Smooth muscle cell (in vitro differentiated cells): ENCODE measurements at regions not wholly inside any gene's neighbourhood (a gene's known extent, or its start where the extent isn't known, plus 50 kb on each side); places are given as distances from the start of the nearest gene placed in this dataset.
"Not testable (repeated sequence)": the region's sequence is repeated elsewhere in the genome, so short reads cannot be mapped to it uniquely, and the experiment has no call there.

Experiments used
- DNase-seq: peaks from one replicate; lab custom pipeline; 2025; ENCODE audit not compliant: unreplicated experiment; lab: John Stamatoyannopoulos, UW
- H2AFZ ChIP-seq: fragments of 200-600 bp; sonication (generic); 2 replicates; pipeline ENCODE4 v1.6.0; 2016; ENCODE audit warnings: antibody characterized with exemption, low read depth, mild to moderate bottlenecking
- H3F3A ChIP-seq: fragments of 200-600 bp; sonication (generic); 2 replicates; pipeline ENCODE4 v1.6.0; 2017; ENCODE audit warnings: antibody characterized with exemption, low read depth
- H3K27ac ChIP-seq: fragments of 200-600 bp; sonication (generic); 2 replicates; pipeline ENCODE4 v1.5.1; 2016; ENCODE audit warnings: low read depth, mild to moderate bottlenecking
- H3K27me3 ChIP-seq: fragments of 200-600 bp; sonication (generic); 2 replicates; pipeline ENCODE4 v1.6.1; 2016; ENCODE audit warnings: low read depth, mild to moderate bottlenecking
- H3K36me3 ChIP-seq: fragments of 200-600 bp; sonication (generic); 2 replicates; pipeline ENCODE4 v1.5.1; 2016; ENCODE audit warnings: low read depth
- H3K4me1 ChIP-seq: fragments of 200-600 bp; sonication (generic); 2 replicates; pipeline ENCODE4 v1.5.1; 2016; ENCODE audit warnings: low read depth
- H3K4me2 ChIP-seq: fragments of 200-600 bp; sonication (generic); 2 replicates; pipeline ENCODE4 v1.6.0; 2016; ENCODE audit warnings: mild to moderate bottlenecking
- H3K4me3 ChIP-seq: fragments of 200-600 bp; sonication (generic); 2 replicates; pipeline ENCODE4 v1.5.1; 2016; ENCODE audit warnings: mild to moderate bottlenecking
- H3K79me2 ChIP-seq: fragments of 200-600 bp; sonication (generic); 2 replicates; pipeline ENCODE4 v1.6.0; 2016; ENCODE audit warnings: low read depth, mild to moderate bottlenecking
- H3K9ac ChIP-seq: fragments of 200-600 bp; sonication (generic); 2 replicates; pipeline ENCODE4 v1.6.0; 2016; ENCODE audit warnings: low read depth
- H3K9me3 ChIP-seq: fragments of 200-600 bp; sonication (generic); replicated peaks from 2 replicates; pipeline ENCODE4 v1.5.1; 2016; ENCODE audit warnings: low read depth
- H4K20me1 ChIP-seq: fragments of 200-600 bp; sonication (generic); 2 replicates; pipeline ENCODE4 v1.6.0; 2016; ENCODE audit warnings: low read depth
- WGBS: methylation state at CpG from one replicate; pipeline ENCODE4 v1.1.7; 2016; ENCODE audit warnings: low lambda C conversion rate; 5-methylcytosine and 5-hydroxymethylcytosine counted together
- TF ChIP-seq, protein P1 (sequence below): fragments of 200-600 bp; sonication (generic); IDR thresholded peaks from 2 replicates; pipeline ENCODE4 v1.5.1; 2017; ENCODE audit warnings: borderline replicate concordance, mild to moderate bottlenecking, antibody characterized with exemption; ENCODE audit not compliant: insufficient read depth, poor library complexity, severe bottlenecking

DNA sequence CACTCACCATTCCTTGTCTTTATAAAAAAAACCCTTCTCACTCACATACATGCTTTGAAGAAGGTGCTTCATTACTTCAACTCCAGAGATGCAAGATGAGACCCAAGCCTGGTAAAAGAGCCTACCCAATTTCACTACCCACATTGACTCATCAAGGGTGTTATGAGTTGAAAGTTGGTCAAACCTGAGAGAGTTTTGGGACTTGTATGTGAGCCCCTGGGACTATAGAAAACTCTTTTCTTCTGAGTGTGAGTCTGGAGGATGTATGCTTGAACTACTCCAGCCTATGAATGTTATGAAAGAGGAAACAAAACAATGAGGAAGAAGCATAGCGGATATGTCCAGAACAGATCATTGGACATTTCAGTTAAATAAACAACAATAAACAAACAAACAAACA is 106.5 kb upstream of the SATB1 start:
- H3K9me3 ChIP-seq, result no peaks in the 10 kb centered on the region
- no peak overlapping the region for H3K4me3 ChIP-seq
- TF ChIP-seq, protein P1, sequence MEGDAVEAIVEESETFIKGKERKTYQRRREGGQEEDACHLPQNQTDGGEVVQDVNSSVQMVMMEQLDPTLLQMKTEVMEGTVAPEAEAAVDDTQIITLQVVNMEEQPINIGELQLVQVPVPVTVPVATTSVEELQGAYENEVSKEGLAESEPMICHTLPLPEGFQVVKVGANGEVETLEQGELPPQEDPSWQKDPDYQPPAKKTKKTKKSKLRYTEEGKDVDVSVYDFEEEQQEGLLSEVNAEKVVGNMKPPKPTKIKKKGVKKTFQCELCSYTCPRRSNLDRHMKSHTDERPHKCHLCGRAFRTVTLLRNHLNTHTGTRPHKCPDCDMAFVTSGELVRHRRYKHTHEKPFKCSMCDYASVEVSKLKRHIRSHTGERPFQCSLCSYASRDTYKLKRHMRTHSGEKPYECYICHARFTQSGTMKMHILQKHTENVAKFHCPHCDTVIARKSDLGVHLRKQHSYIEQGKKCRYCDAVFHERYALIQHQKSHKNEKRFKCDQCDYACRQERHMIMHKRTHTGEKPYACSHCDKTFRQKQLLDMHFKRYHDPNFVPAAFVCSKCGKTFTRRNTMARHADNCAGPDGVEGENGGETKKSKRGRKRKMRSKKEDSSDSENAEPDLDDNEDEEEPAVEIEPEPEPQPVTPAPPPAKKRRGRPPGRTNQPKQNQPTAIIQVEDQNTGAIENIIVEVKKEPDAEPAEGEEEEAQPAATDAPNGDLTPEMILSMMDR, result no peak
- no peaks in the 10 kb centered on the region for H3F3A ChIP-seq
- H3K4me2 ChIP-seq, result no peak overlapping the region
- WGBS, result 100% methylated on average over 1 of the region's 1 CpG
- H2AFZ ChIP-seq, result no peak overlapping the region
- no peak overlapping the region for H3K9ac ChIP-seq
- no peaks in the 10 kb centered on the region for H3K4me1 ChIP-seq
- H3K79me2 ChIP-seq, result no peaks in the 10 kb centered on the region
- no peaks in the 10 kb centered on the region for H3K36me3 ChIP-seq
- no peaks in the 10 kb centered on the region for H3K27me3 ChIP-seq
- H3K27ac ChIP-seq, result no peak overlapping the region
- H4K20me1 ChIP-seq, result no peaks in the 10 kb centered on the region
- DNase-seq, result no peak

DNA sequence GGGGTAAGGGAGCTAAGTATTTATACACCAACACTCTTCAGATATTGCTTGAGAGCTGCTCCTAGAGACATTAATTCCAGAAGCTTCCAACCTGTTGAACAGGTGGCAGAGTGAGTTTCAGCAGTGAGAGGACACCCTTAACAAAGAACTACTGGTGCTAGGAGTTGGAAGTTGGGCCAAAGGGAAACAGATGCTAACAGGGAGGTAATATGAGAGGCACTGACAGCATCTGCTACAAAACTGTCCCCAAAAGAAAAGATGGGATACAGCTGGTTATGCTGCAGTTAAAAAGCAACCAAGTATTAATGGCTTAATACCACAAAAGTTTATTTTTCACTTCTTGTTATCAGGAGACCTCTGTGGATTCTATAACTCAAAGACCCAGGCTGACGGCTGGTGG is 104.5 kb upstream of the SATB1 start:
- Histone ChIP-seq H3K4me3 (no peak overlapping the region), H3K36me3 (no peaks in the 10 kb centered on the region), H3K4me1 (no peaks in the 10 kb centered on the region), H3K27me3 (no peaks in the 10 kb centered on the region), H3K27ac (no peak overlapping the region), H3K4me2 (no peak overlapping the region), H2AFZ (no peak overlapping the region), H3K9ac (no peak overlapping the region), H3K79me2 (no peaks in the 10 kb centered on the region), H4K20me1 (no peaks in the 10 kb centered on the region), H3K9me3 (no peaks in the 10 kb centered on the region), H3F3A (no peaks in the 10 kb centered on the region)
- TF ChIP-seq, protein P1, result no peak
- DNase-seq, result no peak
- WGBS, result 96% methylated on average over 1 of the region's 1 CpG

DNA sequence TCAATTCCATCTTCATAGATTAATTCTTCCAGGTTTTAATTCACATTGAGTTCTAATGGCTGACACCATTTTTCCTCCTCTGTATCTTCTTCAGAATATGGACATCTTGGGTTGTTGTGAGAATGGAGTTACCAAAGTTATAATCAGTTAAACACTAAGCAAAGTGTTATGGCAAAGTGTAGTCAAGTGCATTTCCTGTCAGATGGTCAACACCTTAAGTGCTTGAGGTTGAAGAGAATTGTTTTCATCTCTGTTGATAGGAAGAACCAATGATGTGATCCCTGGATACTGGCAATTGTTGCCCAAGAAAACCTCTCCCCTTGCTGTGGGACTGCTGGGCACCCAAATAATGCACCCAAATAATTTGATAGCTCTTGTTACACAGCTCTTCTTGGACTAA is 102.6 kb upstream of the SATB1 start:
- H2AFZ ChIP-seq, result no peak overlapping the region
- H3K9ac ChIP-seq, result no peak overlapping the region
- no peak overlapping the region for H3K4me3 ChIP-seq
- DNase-seq, result no peak
- no peaks in the 10 kb centered on the region for H3K79me2 ChIP-seq
- no peaks in the 10 kb centered on the region for H4K20me1 ChIP-seq
- H3K9me3 ChIP-seq, result no peaks in the 10 kb centered on the region
- H3K27me3 ChIP-seq, result no peaks in the 10 kb centered on the region
- H3K4me1 ChIP-seq, result no peaks in the 10 kb centered on the region
- H3K27ac ChIP-seq, result no peak overlapping the region
- H3F3A ChIP-seq, result no peaks in the 10 kb centered on the region
- H3K36me3 ChIP-seq, result no peaks in the 10 kb centered on the region
- no peak overlapping the region for H3K4me2 ChIP-seq
- TF ChIP-seq, protein P1, result no peak

GRCh38 chr3:18526667-18527066 is 101.5 kb upstream of the SATB1 start:
- no peaks in the 10 kb centered on the region for H3K36me3 ChIP-seq
- no peak overlapping the region for H3K27ac ChIP-seq
- no peaks in the 10 kb centered on the region for H3K79me2 ChIP-seq
- no peaks in the 10 kb centered on the region for H3F3A ChIP-seq
- no peak overlapping the region for H3K4me3 ChIP-seq
- no peak overlapping the region for H2AFZ ChIP-seq
- H3K9ac ChIP-seq, result no peak overlapping the region
- H3K9me3 ChIP-seq, result no peaks in the 10 kb centered on the region
- no peaks in the 10 kb centered on the region for H4K20me1 ChIP-seq
- TF ChIP-seq, protein P1, result no peak
- no peak overlapping the region for H3K4me2 ChIP-seq
- no peaks in the 10 kb centered on the region for H3K27me3 ChIP-seq
- DNase-seq, result no peak
- H3K4me1 ChIP-seq, result no peaks in the 10 kb centered on the region

GRCh38 chr3:18516170-18516569 is 91.0 kb upstream of the SATB1 start:
- H4K20me1 ChIP-seq, result not testable (repeated sequence)

More at GRCh38 chr3:18516170-18516569, 91.0 kb upstream of the SATB1 start:
- H3K4me3 ChIP-seq, H3K4me2 ChIP-seq, H3K79me2 ChIP-seq, H3K4me1 ChIP-seq, DNase-seq, H3K27me3 ChIP-seq, H2AFZ ChIP-seq, H3K27ac ChIP-seq, H3F3A ChIP-seq, H3K9me3 ChIP-seq, H3K36me3 ChIP-seq, H3K9ac ChIP-seq: not testable (repeated sequence)
- WGBS, result 77% methylated on average over 18 of the region's 19 CpGs
